Esophagus (tissue), 2 donors: ENCODE measurements at regions not wholly inside any gene's neighbourhood (a gene's known extent, or its start where the extent isn't known, plus 50 kb on each side); places are given as distances from the start of the nearest gene placed in this dataset.
"Not testable (repeated sequence)": the region's sequence is repeated elsewhere in the genome, so short reads cannot be mapped to it uniquely, and the experiment has no call there.

Experiments
- H3K27ac ChIP-seq, 2 donors: one replicate each; pipeline ENCODE4 v1.5.1; 2013; ENCODE audit warnings: low read depth in 2 of 2, mild to moderate bottlenecking in 2 of 2, inconsistent platforms in 1 of 2, low read length in 1 of 2, moderate library complexity in 1 of 2
- H3K27me3 ChIP-seq, 2 donors: one replicate each; pipeline ENCODE4 v1.6.1; 2013; ENCODE audit warnings: low read length in 2 of 2, control low read depth in 1 of 2, mild to moderate bottlenecking in 1 of 2; ENCODE audit not compliant: insufficient read depth in 2 of 2, control insufficient read depth in 1 of 2
- H3K36me3 ChIP-seq, 2 donors: one replicate each; pipeline ENCODE4 v1.6.1; 2013; ENCODE audit warnings: low read length in 1 of 2; ENCODE audit not compliant: control insufficient read depth in 2 of 2, insufficient read depth in 2 of 2
- H3K4me1 ChIP-seq, 2 donors: one replicate each; pipeline ENCODE4 v1.6.1; 2013; ENCODE audit warnings: low read length in 1 of 2; ENCODE audit not compliant: control insufficient read depth in 2 of 2, insufficient read depth in 2 of 2
- H3K4me3 ChIP-seq, 2 donors: one replicate each; pipeline ENCODE4 v1.5.1; 2013; ENCODE audit warnings: low read length in 2 of 2, mild to moderate bottlenecking in 2 of 2, low read depth in 1 of 2, moderate library complexity in 1 of 2
- H3K9me3 ChIP-seq, 2 donors: one replicate each; pipeline ENCODE4 v1.6.1; 2013; ENCODE audit warnings: mild to moderate bottlenecking in 2 of 2, low read depth in 1 of 2, low read length in 1 of 2, moderate library complexity in 1 of 2; ENCODE audit not compliant: control insufficient read depth in 2 of 2, insufficient read depth in 1 of 2
- WGBS, 2 donors: extraction: QIAGEN DNeasy Blood & Tissue Kit; methylation state at CpG; one replicate each; pipeline ENCODE4 v1.1.7; 2013; 5-methylcytosine and 5-hydroxymethylcytosine counted together
- donor health status: healthy with polysubstance abuse.
- donor health status: Bipolar disorder and iron deficiency.

DNA sequence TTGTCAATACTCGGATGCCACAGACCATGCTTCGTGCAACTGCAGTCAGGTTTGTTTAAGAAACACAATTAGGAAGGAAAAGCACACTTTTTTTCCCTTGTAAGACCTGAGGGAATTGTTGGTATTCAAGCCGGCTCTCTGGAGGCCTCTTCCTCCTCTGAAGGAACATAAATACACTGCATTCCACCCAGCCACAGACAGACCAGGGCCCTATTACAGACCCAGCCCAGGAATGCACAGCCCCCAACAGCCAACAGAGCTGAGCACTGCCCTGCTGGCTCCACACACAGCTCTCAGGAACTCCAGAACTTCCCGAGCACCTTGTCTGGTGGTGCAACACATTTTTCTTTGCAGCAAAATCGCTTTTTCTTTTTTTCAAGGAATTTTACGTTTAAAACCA is 488.7 kb upstream of the PROK2 start:
- Histone ChIP-seq H3K4me3 (no peak overlapping the region), H3K27ac (no peak overlapping the region), H3K4me1 (peaks cover 2 to 6% of the 10 kb centered on the region in 2 donors), H3K9me3 (no peaks in the 10 kb centered on the region), H3K27me3 (no peaks in the 10 kb centered on the region), H3K36me3 (no peaks in the 10 kb centered on the region)
- WGBS, 2 donors = 75 to 77% methylated on average over 6 of the region's 6 CpGs

DNA sequence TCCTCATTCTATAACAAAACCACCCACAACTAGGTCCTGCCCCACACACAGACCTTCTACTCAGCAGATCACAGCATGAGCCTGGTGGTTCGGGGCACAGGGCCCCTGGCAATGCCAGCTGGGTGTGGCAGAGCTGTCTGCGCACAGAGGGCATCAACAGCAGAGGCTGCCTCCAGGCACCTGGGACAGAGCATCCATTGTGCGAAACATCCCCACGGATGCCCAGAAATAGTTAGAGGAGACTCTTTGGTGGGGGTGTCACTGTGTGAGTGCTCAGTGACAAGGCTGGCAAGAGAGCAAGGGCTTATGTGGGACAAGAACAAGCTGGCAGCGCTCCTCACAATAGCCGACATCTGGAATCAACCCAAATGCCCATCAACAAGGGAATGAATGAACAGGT is 487.4 kb upstream of the PROK2 start:
- Histone ChIP-seq H3K27ac (no peak overlapping the region), H3K4me1 (peaks cover 2 to 6% of the 10 kb centered on the region in 2 donors), H3K36me3 (no peaks in the 10 kb centered on the region), H3K27me3 (no peaks in the 10 kb centered on the region), H3K9me3 (no peaks in the 10 kb centered on the region), H3K4me3 (no peak overlapping the region)
- WGBS, 2 donors = 82 to 85% methylated on average over 6 of the region's 6 CpGs

DNA sequence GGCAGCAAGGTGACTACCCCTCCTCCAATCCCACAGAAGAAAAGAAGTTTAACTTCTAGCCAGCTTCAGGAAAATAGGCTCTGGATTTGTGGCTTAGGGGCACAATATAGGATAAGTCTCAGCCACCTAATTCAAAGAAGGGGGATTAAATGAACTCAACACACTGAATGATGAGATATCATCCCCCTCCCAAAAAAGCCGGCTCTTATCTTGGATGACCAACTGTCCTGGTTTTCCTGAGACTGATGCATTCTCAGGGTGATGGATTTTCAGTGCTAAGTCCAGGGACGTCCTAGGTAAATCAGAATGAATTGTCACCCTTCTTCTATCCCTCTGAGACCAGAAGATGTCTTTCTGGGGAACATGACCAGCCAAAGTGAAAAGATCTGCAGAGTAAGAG is 487.0 kb upstream of the PROK2 start:
- H3K4me1 ChIP-seq = peaks cover 2 to 6% of the 10 kb centered on the region in 2 donors
- no peaks in the 10 kb centered on the region for H3K36me3 ChIP-seq
- 87 to 93% methylated on average over 2 of the region's 2 CpGs for WGBS, 2 donors
- no peaks in the 10 kb centered on the region for H3K9me3 ChIP-seq
- H3K27ac ChIP-seq = no peak overlapping the region
- H3K27me3 ChIP-seq = no peaks in the 10 kb centered on the region
- no peak overlapping the region for H3K4me3 ChIP-seq

DNA sequence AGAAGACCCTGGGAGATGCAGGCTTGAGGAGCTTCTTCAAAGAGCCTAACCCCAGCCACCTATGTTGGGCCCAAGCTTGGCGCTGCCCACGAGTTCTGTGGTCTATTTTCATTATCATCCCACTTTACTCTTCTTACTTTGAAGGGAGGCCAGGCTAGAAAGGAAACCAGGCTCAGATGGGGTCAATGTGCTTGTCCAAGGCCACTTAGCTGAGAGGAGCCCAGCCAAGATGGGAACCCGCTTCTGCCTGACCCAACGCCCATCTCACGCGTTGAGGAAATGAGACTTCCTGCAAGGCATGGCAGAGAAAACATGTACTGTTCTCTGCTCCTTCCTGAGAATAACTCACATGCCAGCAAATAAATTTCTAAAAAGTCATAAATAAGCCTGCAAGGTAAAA is 486.3 kb upstream of the PROK2 start:
- Histone ChIP-seq H3K27ac (no peak overlapping the region), H3K4me3 (no peak overlapping the region), H3K36me3 (no peaks in the 10 kb centered on the region), H3K27me3 (no peaks in the 10 kb centered on the region), H3K4me1 (peaks cover 2 to 3% of the 10 kb centered on the region in 2 donors), H3K9me3 (no peaks in the 10 kb centered on the region)
- WGBS, 2 donors = 75 to 83% methylated on average over 6 of the region's 6 CpGs

DNA sequence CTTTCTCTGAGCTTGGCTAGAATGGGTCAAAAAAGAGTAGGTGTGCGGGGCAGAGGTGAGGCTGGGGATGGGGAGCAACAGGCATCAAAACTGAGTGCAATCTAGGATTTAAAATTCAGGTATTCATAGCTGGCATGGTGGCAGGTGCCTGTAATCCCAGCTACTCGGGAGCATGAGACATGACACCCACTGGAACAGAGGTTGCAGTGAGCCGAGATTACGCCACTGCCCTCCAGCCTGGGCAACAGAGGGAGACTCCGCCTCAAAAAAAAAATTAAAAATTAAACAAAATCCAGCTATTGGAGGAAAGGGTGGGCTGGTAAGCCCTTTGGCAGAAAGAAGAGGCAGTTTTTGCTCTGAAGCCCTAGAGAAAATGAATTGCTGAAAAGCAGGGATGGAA is 485.8 kb upstream of the PROK2 start:
- Histone ChIP-seq H3K9me3 (no peaks in the 10 kb centered on the region), H3K4me1 (peaks cover 2 to 3% of the 10 kb centered on the region in 2 donors), H3K27me3 (no peaks in the 10 kb centered on the region), H3K36me3 (no peaks in the 10 kb centered on the region), H3K27ac (no peak overlapping the region), H3K4me3 (no peak overlapping the region)
- WGBS, 2 donors = 88 to 90% methylated on average over 5 of the region's 5 CpGs

DNA sequence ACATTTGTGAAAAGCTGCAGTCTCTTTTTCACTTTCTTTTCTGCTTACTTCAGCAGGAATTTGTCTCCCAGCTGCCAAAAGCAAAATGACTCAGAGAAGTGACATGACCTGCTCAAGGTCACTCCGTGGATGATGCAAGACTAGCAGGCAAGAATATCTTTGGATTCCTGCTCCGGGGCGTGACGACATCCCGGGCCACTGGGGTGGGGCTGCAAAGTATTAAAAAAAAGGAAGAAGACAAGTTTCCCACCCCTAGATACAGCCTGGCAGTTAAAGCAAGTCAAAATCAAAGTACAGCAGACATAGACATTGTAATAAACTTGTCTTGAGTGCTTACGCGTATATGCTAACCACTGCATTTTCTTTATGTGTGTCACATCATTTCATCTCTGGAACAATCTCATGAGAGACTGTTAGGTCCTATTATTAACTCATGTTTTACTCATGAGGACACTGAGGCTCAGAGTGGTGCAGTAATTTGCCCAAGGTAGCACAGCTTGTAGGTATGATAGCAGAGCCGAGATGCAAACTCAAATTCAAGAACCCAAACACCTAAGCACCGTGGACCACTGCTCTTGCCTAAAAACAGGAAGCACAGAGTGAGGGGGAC is 485.2 kb upstream of the PROK2 start:
- Histone ChIP-seq H3K27me3 (no peaks in the 10 kb centered on the region), H3K36me3 (no peaks in the 10 kb centered on the region), H3K4me1 (peaks cover 2 to 3% of the 10 kb centered on the region in 2 donors), H3K4me3 (no peak overlapping the region), H3K27ac (peak overlapping the region in 1 of 2 donors; percentile 36), H3K9me3 (no peaks in the 10 kb centered on the region)
- 23 to 33% methylated on average over 9 of the region's 9 CpGs for whole genome bisulfite sequencing, 2 donors

DNA sequence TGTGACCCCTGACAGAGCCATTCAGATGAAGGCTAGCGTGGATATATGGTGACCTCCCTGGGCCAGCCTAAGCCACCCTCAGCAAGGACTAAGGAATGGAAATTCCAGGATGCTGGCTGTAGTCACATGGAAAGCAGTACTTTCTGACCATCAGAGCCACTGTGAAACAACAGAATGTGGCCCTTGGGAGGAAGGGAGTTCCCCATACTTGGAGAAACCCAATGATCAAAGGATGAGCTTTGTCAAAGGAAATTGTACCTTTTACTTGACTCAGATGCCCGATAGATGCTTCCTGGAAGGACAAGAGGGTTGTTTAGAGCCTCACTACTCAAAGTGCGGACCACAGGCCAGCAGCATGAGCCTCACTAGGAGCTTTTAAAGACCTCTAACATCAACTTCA is 484.5 kb upstream of the PROK2 start:
- no peaks in the 10 kb centered on the region for H3K36me3 ChIP-seq
- H3K4me3 ChIP-seq = no peak overlapping the region
- no peaks in the 10 kb centered on the region for H3K27me3 ChIP-seq
- peaks cover 0 to 2% of the 10 kb centered on the region in 2 donors for H3K4me1 ChIP-seq
- WGBS, 2 donors = 87 to 90% methylated on average over 3 of the region's 3 CpGs
- no peaks in the 10 kb centered on the region for H3K9me3 ChIP-seq
- peak overlapping the region in 1 of 2 donors; percentile 36 for H3K27ac ChIP-seq

DNA sequence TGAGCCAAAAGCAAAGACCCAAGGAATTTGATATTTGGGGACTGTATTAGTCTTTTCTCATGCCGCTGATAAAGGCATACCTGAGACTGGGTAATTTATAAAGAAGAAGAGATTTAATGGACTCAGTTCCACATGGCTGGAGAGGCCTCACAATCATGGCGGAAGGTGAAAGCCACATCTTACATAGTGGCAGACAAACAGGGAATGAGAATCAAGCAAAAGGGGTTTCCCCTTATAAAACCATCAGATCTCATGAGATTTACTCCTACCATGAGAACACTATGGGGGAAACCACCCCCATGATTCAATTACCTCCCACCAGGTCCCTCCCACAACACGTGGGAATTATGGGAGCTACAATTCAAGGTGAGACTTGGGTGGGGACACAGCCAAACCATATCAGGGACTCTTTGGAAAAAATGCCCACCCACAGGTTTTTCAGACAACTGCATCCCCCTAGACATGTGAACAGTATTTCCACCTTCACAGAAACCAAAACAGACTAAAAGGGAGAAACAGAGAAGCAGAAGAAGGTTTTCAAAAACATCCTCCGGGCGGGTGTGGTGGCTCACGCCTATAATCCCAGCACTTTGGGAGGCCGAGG is 482.1 kb upstream of the PROK2 start:
- H3K27me3 ChIP-seq = not testable (repeated sequence)

DNA sequence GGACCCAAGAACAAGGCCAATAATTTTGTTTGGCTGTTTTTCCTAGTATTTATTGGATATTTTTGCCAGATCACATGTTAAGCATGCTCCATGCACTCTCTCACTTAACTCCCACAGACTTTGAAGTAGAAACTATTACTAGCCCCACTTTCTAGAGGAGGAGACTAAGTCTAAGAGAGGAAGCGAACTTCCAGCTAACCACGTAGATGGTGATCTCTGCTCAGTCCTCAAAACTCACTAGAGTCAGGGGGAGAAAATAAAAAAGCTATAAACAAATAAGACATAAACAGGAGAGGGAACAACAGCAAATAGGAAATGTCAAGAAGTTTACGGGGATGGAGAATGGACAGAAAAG is 481.0 kb upstream of the PROK2 start:
- no peaks in the 10 kb centered on the region for H3K27me3 ChIP-seq
- no peak overlapping the region for H3K4me3 ChIP-seq
- no peaks in the 10 kb centered on the region for H3K9me3 ChIP-seq
- no peak overlapping the region for H3K27ac ChIP-seq
- H3K4me1 ChIP-seq = peaks cover 0 to 2% of the 10 kb centered on the region in 2 donors
- H3K36me3 ChIP-seq = no peaks in the 10 kb centered on the region
- 88 to 92% methylated on average over 3 of the region's 3 CpGs for WGBS, 2 donors

More for the DNA sequence above, 482.1 kb upstream of the PROK2 start:
- H3K4me1 ChIP-seq, H3K9me3 ChIP-seq, H3K27ac ChIP-seq, H3K4me3 ChIP-seq, H3K36me3 ChIP-seq: not testable (repeated sequence)
- WGBS, 2 donors = 80 to 88% methylated on average over 7 of the region's 7 CpGs
